HG02798 (cell line): ENCODE measurements at regions not wholly inside any gene's neighbourhood (a gene's known extent, or its start where the extent isn't known, plus 50 kb on each side); places are given as distances from the start of the nearest gene placed in this dataset.
"Not testable (repeated sequence)": the region's sequence is repeated elsewhere in the genome, so short reads cannot be mapped to it uniquely, and the experiment has no call there.

ENCODE experiments used
- ATAC-seq: cut with Tn5 transposase; IDR thresholded peaks from one replicate; pipeline ENCODE4 v1.9.1; 2021; ENCODE audit warnings: mild to moderate bottlenecking; ENCODE audit not compliant: unreplicated experiment, poor library complexity

DNA sequence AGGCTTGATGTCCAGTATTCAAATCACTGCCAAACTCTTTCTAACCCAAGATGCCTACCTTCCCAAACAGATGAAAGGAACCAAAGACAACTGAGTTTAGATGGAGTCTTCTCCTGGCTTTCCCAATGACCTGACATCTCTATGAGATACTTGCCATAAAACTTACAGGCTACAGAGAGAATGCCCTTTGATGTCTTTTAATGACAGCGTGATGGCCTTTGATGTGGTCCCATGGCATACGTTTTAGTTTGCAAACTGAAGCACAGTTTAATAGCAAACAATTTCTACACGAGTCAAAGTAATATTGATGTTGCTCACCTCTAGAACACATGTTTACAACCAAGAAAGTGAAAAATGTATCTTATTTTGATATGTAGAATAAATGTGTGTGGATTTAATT, 73.2 kb downstream of the ZIC4 start:
- ATAC-seq, result no peak

DNA sequence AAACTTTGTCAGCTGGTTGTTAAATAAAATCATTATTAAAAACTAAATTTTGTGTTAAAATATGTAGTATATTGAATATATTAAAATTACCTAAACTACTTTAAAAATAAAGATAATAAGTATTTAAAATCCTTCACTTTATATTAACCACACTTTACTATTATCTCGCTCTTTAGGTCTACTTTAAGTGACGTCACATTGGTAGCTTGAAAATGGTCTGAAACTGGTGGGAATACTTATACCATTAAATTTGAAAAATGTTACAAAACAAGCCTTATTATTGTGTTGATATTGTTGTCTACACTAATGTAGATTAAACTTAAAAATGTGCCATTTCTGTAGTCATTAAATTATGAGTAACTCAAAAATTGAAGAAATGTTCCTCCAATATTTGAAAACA, 77.6 kb downstream of the ZIC4 start:
- no peak for ATAC-seq

- no peak for ATAC-seq
These were observed 82.0 kb downstream of the ZIC4 start for GRCh38 chr3:147324356-147324755.

- ATAC-seq, result no peak
These were observed 87.4 kb downstream of the ZIC4 start for GRCh38 chr3:147318900-147319299.

- ATAC-seq, result not testable (repeated sequence)
These were observed 89.3 kb downstream of the ZIC4 start for GRCh38 chr3:147317080-147317479.

DNA sequence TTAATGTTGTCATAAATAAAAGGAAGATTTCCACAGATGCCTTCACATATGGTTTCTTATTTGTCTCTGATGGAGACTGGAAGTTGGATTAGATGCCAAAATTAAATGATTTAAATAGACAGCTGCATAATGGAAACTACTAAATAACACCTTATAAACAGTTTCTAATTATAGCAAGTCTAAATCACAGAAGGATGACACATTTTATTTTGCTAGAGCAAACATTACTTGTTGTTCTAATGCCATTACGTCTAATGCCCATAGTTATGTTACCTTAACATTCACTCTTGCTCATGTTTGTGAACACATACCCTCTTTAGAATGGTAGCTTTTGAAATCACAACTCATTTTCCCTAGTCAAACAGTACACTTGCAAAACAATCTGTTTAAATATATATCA, 92.8 kb downstream of the ZIC4 start:
- ATAC-seq, result no peak

DNA sequence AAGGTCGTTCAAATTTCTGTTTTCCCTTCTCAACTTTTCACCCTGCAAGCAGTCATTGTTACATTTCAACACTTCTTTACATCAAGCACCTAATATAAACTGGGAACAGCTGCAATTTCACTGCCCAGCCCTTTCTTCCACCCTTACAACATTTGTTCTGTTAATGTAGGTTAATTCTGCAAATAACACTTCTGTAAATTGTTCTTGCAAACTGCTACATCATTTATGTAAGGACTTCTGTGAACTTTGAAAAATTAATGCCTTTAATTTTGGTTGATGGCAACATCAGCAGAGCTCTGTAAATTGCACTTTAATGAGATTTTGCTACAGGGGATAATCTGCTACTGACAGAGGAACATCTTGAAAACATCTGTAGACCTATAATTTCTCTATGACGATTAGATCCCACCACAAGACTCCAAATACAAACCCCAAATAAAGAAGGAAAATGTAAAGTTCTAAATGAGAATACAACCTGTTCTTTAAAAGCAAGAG, 93.5 kb downstream of the ZIC4 start:
- no peak for ATAC-seq

GRCh38 chr3:147311716-147312115, 94.6 kb downstream of the ZIC4 start:
- no peak for ATAC-seq

DNA sequence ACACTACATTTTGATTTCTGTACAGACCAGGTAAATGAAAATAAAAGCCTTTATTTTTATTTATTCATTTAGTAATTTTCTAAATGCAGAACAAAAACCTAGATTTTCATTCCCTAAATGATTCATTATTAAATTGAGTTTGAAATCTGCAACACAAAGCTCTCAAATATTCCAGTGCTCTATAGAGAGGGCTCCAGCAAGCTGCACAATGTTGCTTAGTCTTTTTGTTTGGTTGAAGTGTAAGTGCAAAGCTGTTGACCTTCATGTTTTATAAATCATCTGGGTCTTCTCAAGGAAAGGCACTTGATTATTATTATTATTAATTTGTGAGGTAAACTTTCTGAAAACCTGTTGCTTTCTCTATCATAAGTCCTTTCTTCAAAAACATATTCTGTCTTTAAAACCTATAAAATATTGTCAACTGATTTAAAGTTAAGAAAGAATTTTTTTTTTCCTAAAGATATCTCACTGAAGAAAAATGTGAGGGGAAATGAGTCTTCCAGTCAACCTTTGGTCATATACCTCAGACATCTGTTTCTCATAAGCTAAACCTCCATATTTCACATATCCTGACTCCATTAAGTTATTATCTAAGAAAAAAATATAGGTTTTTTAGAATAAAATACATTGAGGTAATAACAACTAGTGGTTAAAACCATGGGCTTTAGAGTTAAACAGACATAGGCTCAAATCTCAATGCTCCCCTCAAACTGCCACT, 100.7 kb downstream of the ZIC4 start:
- ATAC-seq, result no peak

- no peak for ATAC-seq
These were observed 101.6 kb downstream of the ZIC4 start for GRCh38 chr3:147304756-147305155.

- ATAC-seq, result no peak
These were observed 104.6 kb downstream of the ZIC4 start for GRCh38 chr3:147301781-147302180.

DNA sequence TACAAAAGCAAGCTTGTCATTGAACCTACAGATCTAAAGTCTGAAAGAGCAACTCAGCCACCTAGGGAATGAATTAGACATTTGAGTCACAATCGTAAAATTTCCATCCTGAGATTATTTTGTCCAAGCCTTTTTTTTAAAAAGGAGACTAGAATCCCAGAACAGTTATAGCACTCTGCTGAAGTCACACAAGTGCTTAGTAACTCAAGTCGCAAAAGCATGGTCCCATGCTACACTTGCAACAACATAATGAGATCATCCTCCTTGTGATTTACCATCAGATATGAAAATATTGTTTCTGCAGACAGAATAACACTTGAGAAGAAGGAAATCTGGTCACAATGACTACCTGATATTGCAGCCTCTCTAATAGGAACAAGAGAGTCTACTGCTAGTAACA, 106.7 kb downstream of the ZIC4 start:
- no peak for ATAC-seq

GRCh38 chr3:147298511-147298982, 107.8 kb downstream of the ZIC4 start:
- ATAC-seq, result no peak

DNA sequence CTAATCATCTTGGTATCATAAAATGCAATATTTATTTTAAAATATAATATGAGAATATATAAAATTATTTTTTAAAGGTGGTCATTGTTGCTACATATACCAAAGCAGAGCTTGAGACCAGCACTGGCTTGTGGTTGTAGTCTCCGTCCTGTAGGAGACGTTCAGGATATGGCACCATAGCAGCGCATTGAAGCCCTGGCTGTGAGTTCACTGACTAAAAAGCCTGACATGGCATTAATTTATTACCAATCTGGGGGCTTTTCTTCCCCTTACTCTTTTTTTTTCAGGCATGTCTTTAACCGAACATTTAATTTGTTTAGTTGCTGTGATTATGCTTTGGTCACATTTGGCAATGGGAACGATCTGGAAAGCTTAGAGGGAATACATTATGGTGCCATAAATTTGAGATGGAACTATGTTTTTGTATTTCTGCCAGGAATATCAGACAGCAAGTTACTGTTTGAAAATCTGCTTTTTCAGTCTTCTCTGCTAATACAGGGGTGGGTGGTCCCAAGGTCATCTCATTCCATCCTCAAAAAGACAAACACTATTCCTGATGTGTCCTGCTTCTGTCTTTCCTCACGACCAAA, 108.5 kb downstream of the ZIC4 start:
- ATAC-seq, result no peak

- ATAC-seq, result not testable (repeated sequence)
These were observed 119.0 kb downstream of the ZIC4 start for GRCh38 chr3:147287370-147287769.

- ATAC-seq, result no peak
These were observed 136.4 kb downstream of the ZIC4 start for GRCh38 chr3:147269907-147270306.

DNA sequence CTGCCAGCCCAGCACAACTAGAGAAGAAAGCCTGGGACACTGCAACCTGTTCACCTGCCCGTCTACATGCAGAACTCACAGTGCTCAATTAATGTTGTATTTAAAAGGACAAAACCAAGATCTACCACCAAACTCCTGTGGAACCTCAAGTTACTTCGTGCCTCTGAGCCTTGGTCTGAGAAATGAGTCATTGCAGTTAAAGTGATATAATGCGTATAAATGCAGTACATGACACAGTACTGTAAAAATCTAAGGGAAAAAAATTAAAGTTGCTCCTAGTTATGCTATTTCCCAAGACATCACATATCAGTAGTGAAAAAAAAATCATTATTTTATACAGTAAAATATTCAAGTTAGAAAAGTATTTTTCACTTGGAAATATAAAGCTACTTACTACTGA, 138.9 kb downstream of the ZIC4 start:
- ATAC-seq, result no peak

DNA sequence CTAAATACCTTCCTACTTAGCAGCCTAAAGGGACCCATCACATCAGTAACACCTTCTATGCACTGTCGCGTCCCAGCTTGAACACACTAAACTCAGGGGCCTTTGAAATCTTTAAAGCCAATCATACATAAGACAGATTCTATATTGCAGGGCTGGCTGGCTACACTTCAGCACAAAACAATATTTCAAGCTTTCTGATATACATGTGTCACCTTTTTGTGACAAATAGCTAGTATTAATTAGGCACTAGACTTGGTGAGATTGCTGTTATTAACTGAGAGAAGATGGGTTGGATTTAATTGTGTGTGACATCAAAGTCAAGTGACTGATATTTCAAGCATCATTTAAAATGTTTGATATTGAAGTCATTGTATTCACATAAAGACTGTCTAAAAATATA, 148.4 kb downstream of the ZIC4 start:
- ATAC-seq, result no peak

DNA sequence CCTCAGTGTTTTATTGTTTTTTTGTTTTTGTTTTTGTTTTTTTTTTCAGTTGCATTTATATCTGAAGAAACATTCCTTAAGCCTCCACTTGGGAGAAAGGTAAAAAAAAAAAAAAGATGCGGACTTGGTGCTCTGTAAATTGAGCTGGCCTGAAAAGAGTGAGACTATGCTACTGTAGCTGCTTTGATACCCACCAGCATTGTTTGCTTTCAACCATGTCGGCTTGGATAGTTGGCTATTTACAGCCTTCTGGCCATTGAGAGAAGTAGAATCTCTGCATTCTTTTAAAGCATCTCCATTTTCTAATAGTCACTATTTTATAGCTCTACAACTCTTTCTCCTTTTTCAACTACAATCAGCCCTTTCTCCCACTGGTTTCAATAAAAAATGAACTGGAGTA, 149.6 kb downstream of the ZIC4 start:
- no peak for ATAC-seq

GRCh38 chr3:147246906-147247305, 159.4 kb downstream of the ZIC4 start:
- ATAC-seq, result no peak

DNA sequence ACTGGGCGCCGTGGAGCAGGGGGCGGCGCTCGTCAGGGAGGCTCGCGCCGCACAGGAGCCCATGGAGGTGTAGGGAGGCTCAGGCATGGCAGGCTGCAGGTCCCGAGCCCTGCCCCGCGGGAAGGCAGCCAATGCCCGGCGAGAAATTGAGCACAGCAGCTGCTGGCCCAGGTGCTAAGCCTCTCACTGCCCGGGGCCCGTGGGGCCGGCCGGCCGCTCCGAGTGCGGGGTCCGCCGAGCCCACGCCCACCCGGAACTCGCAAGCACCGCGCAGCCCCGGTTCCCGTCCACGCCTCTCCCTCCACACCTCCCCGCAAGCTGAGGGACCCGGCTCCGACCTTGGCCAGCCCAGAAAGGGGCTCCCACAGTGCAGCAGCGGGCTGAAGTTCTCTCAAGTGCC, 160.7 kb downstream of the ZIC4 start:
- not testable (repeated sequence) for ATAC-seq

DNA sequence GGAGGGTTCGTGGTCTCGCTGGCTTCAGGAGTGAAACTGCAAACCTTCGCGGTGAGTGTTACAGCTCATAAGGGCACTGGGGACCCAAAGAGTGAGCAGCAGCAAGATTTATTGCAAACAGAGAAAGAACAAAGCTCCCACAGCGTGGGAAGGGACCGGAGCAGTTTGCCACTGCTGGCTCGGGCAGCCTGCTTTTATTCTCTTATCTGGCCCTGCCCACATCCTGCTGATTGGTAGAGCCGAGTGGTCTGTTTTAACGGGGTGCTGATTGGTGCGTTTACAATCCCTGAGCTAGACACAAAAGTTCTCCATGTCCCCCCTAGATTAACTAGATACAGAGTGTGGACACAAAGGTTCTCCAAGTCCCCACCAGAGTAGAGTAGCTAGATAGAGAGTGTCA, 161.3 kb downstream of the ZIC4 start:
- not testable (repeated sequence) for ATAC-seq
